H1 (cell line): ENCODE measurements at regions not wholly inside any gene's neighbourhood (a gene's known extent, or its start where the extent isn't known, plus 50 kb on each side); places are given as distances from the start of the nearest gene placed in this dataset.

ENCODE experiments used
- GABPA ChIP-seq: IDR thresholded peaks from 2 replicates; pipeline ENCODE4 v1.6.1; 2011; ENCODE audit warnings: mild to moderate bottlenecking, low read length, moderate library complexity, borderline replicate concordance; ENCODE audit not compliant: insufficient read depth
- JUND ChIP-seq: IDR thresholded peaks from 2 replicates; pipeline ENCODE4 v1.6.1; 2011; ENCODE audit warnings: mild to moderate bottlenecking, improper control_type of control experiment, low read length
- POLR2A ChIP-seq, 2 experiments: IDR thresholded peaks; 1 replicate in 1 of 2; 2 replicates in 1 of 2; pipeline ENCODE4 v1.6.1; 2011; ENCODE audit warnings: low read depth in 2 of 2, low read length in 2 of 2, mild to moderate bottlenecking in 2 of 2; ENCODE audit errors: control extremely low read depth in 1 of 2
- POLR2AphosphoS5 ChIP-seq: IDR thresholded peaks from 2 replicates; pipeline ENCODE4 v1.6.1; 2011; ENCODE audit warnings: low read depth, low read length
- TBP ChIP-seq: IDR thresholded peaks from 2 replicates; pipeline ENCODE4 v1.6.1; 2011; ENCODE audit warnings: low read depth, low read length, improper control_type of control experiment
- YY1 ChIP-seq: IDR thresholded peaks from 2 replicates; pipeline ENCODE4 v1.6.1; 2011; ENCODE audit warnings: low read depth, mild to moderate bottlenecking, low read length
- TF ChIP-seq, protein P1 (sequence below), 3 experiments: IDR thresholded peaks; 1 replicate in 2 of 3; 2 replicates in 1 of 3; pipeline versions ENCODE4 v1.5.1 to v1.6.1; 2011; ENCODE audit warnings: low read length in 3 of 3, mild to moderate bottlenecking in 3 of 3, inconsistent platforms in 2 of 3, low read depth in 1 of 3, moderate library complexity in 1 of 3; ENCODE audit not compliant: insufficient read depth in 1 of 3; ENCODE audit errors: control extremely low read depth in 1 of 3

DNA sequence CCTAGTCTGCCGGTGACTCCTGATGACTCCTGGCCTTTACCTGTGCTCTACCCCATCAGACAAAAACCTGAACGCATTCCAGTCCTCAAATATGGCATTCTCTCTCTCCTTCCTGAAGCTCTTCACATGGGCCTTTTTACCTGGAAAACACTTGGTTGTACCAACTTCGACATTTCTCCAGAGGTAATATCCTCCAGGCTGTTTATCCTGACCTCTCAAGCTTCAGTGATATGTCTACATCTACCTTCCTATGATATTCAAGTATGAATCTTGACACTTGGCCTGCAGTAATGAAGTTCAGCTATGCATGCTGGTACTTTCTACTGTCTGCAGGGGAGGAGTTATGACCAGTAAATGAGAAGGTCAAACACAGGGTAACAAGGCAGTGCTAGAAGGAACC, 901.8 kb downstream of the VRK1 start:
- TF ChIP-seq, protein P1, sequence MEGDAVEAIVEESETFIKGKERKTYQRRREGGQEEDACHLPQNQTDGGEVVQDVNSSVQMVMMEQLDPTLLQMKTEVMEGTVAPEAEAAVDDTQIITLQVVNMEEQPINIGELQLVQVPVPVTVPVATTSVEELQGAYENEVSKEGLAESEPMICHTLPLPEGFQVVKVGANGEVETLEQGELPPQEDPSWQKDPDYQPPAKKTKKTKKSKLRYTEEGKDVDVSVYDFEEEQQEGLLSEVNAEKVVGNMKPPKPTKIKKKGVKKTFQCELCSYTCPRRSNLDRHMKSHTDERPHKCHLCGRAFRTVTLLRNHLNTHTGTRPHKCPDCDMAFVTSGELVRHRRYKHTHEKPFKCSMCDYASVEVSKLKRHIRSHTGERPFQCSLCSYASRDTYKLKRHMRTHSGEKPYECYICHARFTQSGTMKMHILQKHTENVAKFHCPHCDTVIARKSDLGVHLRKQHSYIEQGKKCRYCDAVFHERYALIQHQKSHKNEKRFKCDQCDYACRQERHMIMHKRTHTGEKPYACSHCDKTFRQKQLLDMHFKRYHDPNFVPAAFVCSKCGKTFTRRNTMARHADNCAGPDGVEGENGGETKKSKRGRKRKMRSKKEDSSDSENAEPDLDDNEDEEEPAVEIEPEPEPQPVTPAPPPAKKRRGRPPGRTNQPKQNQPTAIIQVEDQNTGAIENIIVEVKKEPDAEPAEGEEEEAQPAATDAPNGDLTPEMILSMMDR (IDR thresholded peaks at IDR 0.05; ENCODE audit: control extremely low read depth in 1 of 3, insufficient read depth in 1 of 3, low read depth in 1 of 3, low read length in 3 of 3), result no peak
- no peak for TF ChIP-seq GABPA
- no peak for TF ChIP-seq POLR2AphosphoS5
- no peak for TF ChIP-seq YY1
- TF ChIP-seq POLR2A (IDR thresholded peaks at IDR 0.05; ENCODE audit: control extremely low read depth in 1 of 2, low read depth in 2 of 2, low read length in 2 of 2), result no peak
- no peak for TF ChIP-seq TBP
- TF ChIP-seq JUND, result no peak
